Adrenal gland (tissue), 9 donors: ENCODE measurements at regions not wholly inside any gene's neighbourhood (a gene's known extent, or its start where the extent isn't known, plus 50 kb on each side); places are given as distances from the start of the nearest gene placed in this dataset.

Source experiments
- DNase-seq, 7 donors: peaks; one replicate each; pipeline ENCODE4 v3.0.0-alpha.2; 2019 to 2020
- H3K27ac ChIP-seq, 5 donors: fragments of 200-600 bp; sonication (generic) in 4 of 5; 1 replicate in 3 of 5; 2 replicates in 2 of 5; pipeline versions ENCODE4 v1.5.1 to v1.8.0; 2016 to 2020; ENCODE audit warnings: mild to moderate bottlenecking in 1 of 5
- H3K27me3 ChIP-seq: fragments of 200-600 bp; 2 replicates; pipeline ENCODE4 v1.8.0; 2021
- H3K36me3 ChIP-seq, 2 donors: fragments of 200-600 bp; replicated peaks in 1 of 2; 1 replicate in 1 of 2; 2 replicates in 1 of 2; pipeline versions ENCODE4 v1.5.1 to v1.8.0; 2018 to 2022
- H3K4me1 ChIP-seq, 2 donors: fragments of 200-600 bp; replicated peaks in 1 of 2; 1 replicate in 1 of 2; 2 replicates in 1 of 2; pipeline versions ENCODE4 v1.5.1 to v1.8.0; 2018 to 2021
- H3K4me3 ChIP-seq, 4 donors: fragments of 200-600 bp; sonication (generic) in 3 of 4; one replicate each; pipeline ENCODE4 v1.5.1; 2016 to 2018
- H3K9me3 ChIP-seq, 3 donors: fragments of 200-600 bp; sonication (generic) in 1 of 3; replicated peaks in 1 of 3; 1 replicate in 2 of 3; 2 replicates in 1 of 3; pipeline versions ENCODE4 v1.5.1 to v1.8.0; 2016 to 2021
- CTCF ChIP-seq, 6 experiments: fragments of 450-650 bp in 4 of 6; fragments of 200-600 bp in 2 of 6; sonication (generic) in 1 of 6; IDR thresholded peaks; 1 replicate in 5 of 6; 2 replicates in 1 of 6; pipeline versions ENCODE4 v1.5.1 to v1.8.0; 2016 to 2021; ENCODE audit warnings: antibody characterized with exemption in 6 of 6, mild to moderate bottlenecking in 2 of 6, moderate library complexity in 1 of 6
- POLR2A ChIP-seq, 2 donors: fragments of 450-650 bp; IDR thresholded peaks; one replicate each; pipeline ENCODE4 v1.6.1; 2017; ENCODE audit warnings: antibody characterized with exemption in 2 of 2, mild to moderate bottlenecking in 2 of 2, moderate library complexity in 1 of 2
- WGBS, 4 donors: extraction: QIAGEN DNeasy Blood & Tissue Kit in 2 of 4; methylation state at CpG; one replicate each; pipeline versions ENCODE4 v1.1.5 to v1.1.7; 2013 to 2017; 5-methylcytosine and 5-hydroxymethylcytosine counted together
- intact Hi-C, 2 donors: fragments of 100-400 bp; cut with DNase I; formaldehyde crosslinking; loops; one replicate each; pipeline versions ENCODE4 v1.14.1 to v1.15.0; 2022 to 2023
- donor health status: healthy with polysubstance abuse.
- donor health status: Bipolar disorder and iron deficiency.
- donor health status: DM: yes; HTN: yes; CAD: no.
- donor health status: DM: no; HTN: no; CAD: no.
- donor health status: DM: no; HTN: no; CAD: no.

DNA sequence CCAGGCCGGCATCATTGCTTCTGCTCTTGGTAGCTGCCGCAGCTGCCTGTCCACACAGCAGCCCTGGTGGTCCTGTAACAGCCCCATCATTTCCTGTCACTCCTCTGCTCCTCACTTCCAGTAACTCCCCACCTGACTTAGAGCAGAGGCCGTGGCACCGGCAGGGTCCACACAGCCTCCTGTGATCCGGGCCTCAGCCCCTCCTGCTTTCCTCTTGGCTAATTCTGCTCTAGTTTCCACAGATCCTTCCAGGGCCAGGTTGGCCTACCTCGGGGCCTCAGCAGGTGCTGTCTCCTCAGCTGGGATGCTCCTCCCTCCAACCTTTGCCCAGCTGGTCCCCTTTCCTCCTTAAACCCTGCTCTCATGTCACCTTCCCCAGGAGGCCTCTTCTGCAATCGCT, 80.2 kb downstream of the FZD10 start:
- intact Hi-C loops: no loop called here
- H3K4me3 ChIP-seq: no peak overlapping the region
- no peak for DNase-seq
- WGBS, 4 donors: 68 to 80% (median 76%) methylated on average over 7 of the region's 7 CpGs
- no peaks in the 10 kb centered on the region for H3K9me3 ChIP-seq
- H3K36me3 ChIP-seq: no peaks in the 10 kb centered on the region
- no peaks in the 10 kb centered on the region for H3K27me3 ChIP-seq
- H3K27ac ChIP-seq: no peak overlapping the region
- TF ChIP-seq POLR2A (IDR thresholded peaks at IDR 0.05) (no peak), CTCF (IDR thresholded peaks at IDR 0.05) (no peak)
- H3K4me1 ChIP-seq: no peaks in the 10 kb centered on the region

DNA sequence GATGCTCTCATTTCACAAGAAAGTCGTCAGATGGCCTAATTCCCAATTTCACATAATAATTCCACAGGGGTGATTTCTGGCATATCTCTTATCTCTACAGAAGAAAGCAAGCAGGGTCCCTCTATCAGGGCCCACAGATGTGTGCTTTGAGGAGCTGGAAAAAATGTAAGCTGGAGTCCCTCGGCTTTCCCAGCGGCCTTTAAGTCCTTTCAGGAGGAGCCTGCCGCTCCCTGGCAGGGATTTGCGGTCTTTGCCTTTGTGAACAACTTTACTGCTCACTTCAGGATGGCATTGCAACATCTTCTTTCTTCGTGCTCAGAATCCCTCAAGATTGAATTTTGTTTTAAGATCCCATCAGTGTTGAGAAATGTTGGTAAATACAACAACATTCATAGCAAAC, 83.0 kb downstream of the FZD10 start:
- Histone ChIP-seq H3K27ac (no peak overlapping the region), H3K4me1 (no peaks in the 10 kb centered on the region), H3K9me3 (no peaks in the 10 kb centered on the region), H3K36me3 (no peaks in the 10 kb centered on the region), H3K4me3 (no peak overlapping the region), H3K27me3 (no peaks in the 10 kb centered on the region)
- intact Hi-C loops: no loop called here
- TF ChIP-seq CTCF (IDR thresholded peaks at IDR 0.05) (no peak), POLR2A (IDR thresholded peaks at IDR 0.05) (no peak)
- no peak for DNase-seq
- 73 to 75% (median 74%) methylated on average over 6 of the region's 6 CpGs for WGBS, 4 donors

- TF ChIP-seq CTCF (IDR thresholded peaks at IDR 0.05) (no peak), POLR2A (IDR thresholded peaks at IDR 0.05) (no peak)
- Histone ChIP-seq H3K9me3 (no peaks in the 10 kb centered on the region), H3K27ac (no peak overlapping the region), H3K4me1 (no peaks in the 10 kb centered on the region), H3K27me3 (no peaks in the 10 kb centered on the region), H3K36me3 (no peaks in the 10 kb centered on the region), H3K4me3 (no peak overlapping the region)
- no peak for DNase-seq
- intact Hi-C loops: no loop called here
- 63 to 77% (median 66%) methylated on average over 6 of the region's 6 CpGs for WGBS, 4 donors
These were observed 84.3 kb downstream of the FZD10 start for GRCh38 chr12:130246560-130246959.

GRCh38 chr12:130247634-130248237, 85.5 kb downstream of the FZD10 start:
- Histone ChIP-seq H3K27me3 (no peaks in the 10 kb centered on the region), H3K4me1 (no peaks in the 10 kb centered on the region), H3K36me3 (no peaks in the 10 kb centered on the region), H3K27ac (no peak overlapping the region), H3K4me3 (no peak overlapping the region), H3K9me3 (no peaks in the 10 kb centered on the region)
- intact Hi-C loops: no loop called here
- no peak for DNase-seq
- no peak for TF ChIP-seq POLR2A (IDR thresholded peaks at IDR 0.05)
- 66 to 73% (median 70%) methylated on average over 4 of the region's 4 CpGs for WGBS, 4 donors

GRCh38 chr12:130249376-130249775, 87.1 kb downstream of the FZD10 start:
- H3K27me3 ChIP-seq: no peaks in the 10 kb centered on the region
- intact Hi-C loops: no loop called here
- no peaks in the 10 kb centered on the region for H3K9me3 ChIP-seq
- H3K27ac ChIP-seq: no peak overlapping the region
- 73 to 82% (median 77%) methylated on average over 5 to 6 of the region's 6 CpGs for WGBS, 4 donors
- H3K4me1 ChIP-seq: no peaks in the 10 kb centered on the region
- DNase-seq: no peak
- H3K36me3 ChIP-seq: no peaks in the 10 kb centered on the region
- H3K4me3 ChIP-seq: no peak overlapping the region
- TF ChIP-seq POLR2A (IDR thresholded peaks at IDR 0.05) (no peak), CTCF (IDR thresholded peaks at IDR 0.05) (no peak)
